HL-60 (cell line): ENCODE measurements at regions not wholly inside any gene's neighbourhood (a gene's known extent, or its start where the extent isn't known, plus 50 kb on each side); places are given as distances from the start of the nearest gene placed in this dataset.

ENCODE experiments used
- GABPA ChIP-seq: IDR thresholded peaks from 2 replicates; pipeline ENCODE4 v1.6.1; 2012; ENCODE audit warnings: low read depth
- TF ChIP-seq, protein P1 (sequence below): IDR thresholded peaks from one replicate; pipeline ENCODE4 v1.5.1; 2011; ENCODE audit warnings: low read length, control low read depth, inconsistent platforms; ENCODE audit not compliant: insufficient read depth

DNA sequence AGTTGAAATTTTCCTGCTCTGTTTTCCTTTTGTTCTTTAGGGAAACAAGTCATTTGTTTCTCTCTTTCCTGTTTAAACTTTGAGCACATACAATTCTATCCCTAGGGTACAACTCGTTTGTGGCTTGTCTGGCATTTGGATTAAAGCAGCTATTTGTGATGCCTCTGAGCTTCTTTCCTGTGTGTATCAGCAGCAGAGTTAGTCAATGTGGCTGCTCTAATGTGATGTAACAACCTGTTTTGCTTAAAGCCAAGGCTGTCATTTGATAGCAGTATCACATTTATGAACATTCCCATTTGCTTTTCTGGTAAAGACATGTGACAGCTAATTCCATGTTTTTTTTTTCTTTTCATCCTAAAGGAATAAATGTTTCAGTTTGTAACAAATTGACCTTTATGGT is 314.3 kb upstream of the CHD1 start:
- TF ChIP-seq, protein P1, sequence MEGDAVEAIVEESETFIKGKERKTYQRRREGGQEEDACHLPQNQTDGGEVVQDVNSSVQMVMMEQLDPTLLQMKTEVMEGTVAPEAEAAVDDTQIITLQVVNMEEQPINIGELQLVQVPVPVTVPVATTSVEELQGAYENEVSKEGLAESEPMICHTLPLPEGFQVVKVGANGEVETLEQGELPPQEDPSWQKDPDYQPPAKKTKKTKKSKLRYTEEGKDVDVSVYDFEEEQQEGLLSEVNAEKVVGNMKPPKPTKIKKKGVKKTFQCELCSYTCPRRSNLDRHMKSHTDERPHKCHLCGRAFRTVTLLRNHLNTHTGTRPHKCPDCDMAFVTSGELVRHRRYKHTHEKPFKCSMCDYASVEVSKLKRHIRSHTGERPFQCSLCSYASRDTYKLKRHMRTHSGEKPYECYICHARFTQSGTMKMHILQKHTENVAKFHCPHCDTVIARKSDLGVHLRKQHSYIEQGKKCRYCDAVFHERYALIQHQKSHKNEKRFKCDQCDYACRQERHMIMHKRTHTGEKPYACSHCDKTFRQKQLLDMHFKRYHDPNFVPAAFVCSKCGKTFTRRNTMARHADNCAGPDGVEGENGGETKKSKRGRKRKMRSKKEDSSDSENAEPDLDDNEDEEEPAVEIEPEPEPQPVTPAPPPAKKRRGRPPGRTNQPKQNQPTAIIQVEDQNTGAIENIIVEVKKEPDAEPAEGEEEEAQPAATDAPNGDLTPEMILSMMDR = no peak
- no peak for TF ChIP-seq GABPA
